ENCODE measurements at regions not wholly inside any gene's neighbourhood (a gene's known extent, or its start where the extent isn't known, plus 50 kb on each side); places are given as distances from the start of the nearest gene placed in this dataset.

DNA sequence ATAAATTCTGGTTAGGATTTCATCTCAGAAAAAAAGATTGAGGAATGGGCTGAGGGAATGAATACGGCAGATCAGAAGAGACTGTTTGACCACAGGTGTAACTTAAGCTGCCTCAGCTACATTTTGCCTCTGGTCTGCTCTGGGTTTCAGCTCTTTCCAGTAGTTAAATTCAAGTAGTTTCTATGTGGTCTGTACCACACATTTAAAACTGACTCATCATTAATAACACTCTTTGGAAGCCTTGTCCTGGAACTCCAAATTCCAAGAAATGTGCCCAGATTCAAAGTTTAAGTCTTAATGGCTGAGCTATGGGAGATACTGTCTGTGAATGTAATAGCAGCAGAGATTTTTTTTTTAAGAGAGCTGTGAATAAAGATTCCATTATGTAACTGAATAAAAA is 133.1 kb upstream of the IGSF10 start:
- Histone ChIP-seq H3K9me2 (ENCODE audit: insufficient read depth) (no peaks in the 10 kb centered on the region), H3K4me3 (no peak overlapping the region), H3K79me2 (ENCODE audit: low read depth) (no peaks in the 10 kb centered on the region), H3K27me3 (ENCODE audit: insufficient read depth, low read depth) (no peaks in the 10 kb centered on the region), H3K27ac (no peak overlapping the region), H3K9me3 (ENCODE audit: insufficient read depth, low read depth) (no peaks in the 10 kb centered on the region; the same call in 1 of the 2 replicates), H3K4me1 (replicated peaks; ENCODE audit: insufficient read depth) (no peaks in the 10 kb centered on the region), H3F3A (ENCODE audit: insufficient read depth, low read depth) (no peaks in the 10 kb centered on the region), H2AFZ (no peak overlapping the region), H4K20me1 (ENCODE audit: insufficient read depth) (no peaks in the 10 kb centered on the region), H3K4me2 (no peak overlapping the region), H3K36me3 (ENCODE audit: low read depth) (no peaks in the 10 kb centered on the region)
- no TSS peak for BruUV-seq (replicated peaks)
- intact Hi-C loops (cut with micrococcal nuclease; ENCODE audit: unreplicated experiment): no loop called here
- TF ChIP-seq, protein P1, sequence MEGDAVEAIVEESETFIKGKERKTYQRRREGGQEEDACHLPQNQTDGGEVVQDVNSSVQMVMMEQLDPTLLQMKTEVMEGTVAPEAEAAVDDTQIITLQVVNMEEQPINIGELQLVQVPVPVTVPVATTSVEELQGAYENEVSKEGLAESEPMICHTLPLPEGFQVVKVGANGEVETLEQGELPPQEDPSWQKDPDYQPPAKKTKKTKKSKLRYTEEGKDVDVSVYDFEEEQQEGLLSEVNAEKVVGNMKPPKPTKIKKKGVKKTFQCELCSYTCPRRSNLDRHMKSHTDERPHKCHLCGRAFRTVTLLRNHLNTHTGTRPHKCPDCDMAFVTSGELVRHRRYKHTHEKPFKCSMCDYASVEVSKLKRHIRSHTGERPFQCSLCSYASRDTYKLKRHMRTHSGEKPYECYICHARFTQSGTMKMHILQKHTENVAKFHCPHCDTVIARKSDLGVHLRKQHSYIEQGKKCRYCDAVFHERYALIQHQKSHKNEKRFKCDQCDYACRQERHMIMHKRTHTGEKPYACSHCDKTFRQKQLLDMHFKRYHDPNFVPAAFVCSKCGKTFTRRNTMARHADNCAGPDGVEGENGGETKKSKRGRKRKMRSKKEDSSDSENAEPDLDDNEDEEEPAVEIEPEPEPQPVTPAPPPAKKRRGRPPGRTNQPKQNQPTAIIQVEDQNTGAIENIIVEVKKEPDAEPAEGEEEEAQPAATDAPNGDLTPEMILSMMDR (conservative IDR thresholded peaks at IDR 0.05): no peak
- TF ChIP-seq EZH2 (IDR thresholded peaks at IDR 0.05; ENCODE audit: low read depth): no peak
- ChIA-PET POLR2A (ENCODE audit: unreplicated experiment) (no interaction called here), CTCF (no interaction called here)
- DNase-seq: no peak

- no TSS peak for BruUV-seq (replicated peaks)
- no peak overlapping the region for H3K4me3 ChIP-seq
- H3K36me3 ChIP-seq (ENCODE audit: low read depth): no peaks in the 10 kb centered on the region
- no peaks in the 10 kb centered on the region for H3F3A ChIP-seq (ENCODE audit: insufficient read depth, low read depth)
- H3K27me3 ChIP-seq (ENCODE audit: insufficient read depth, low read depth): no peaks in the 10 kb centered on the region
- ChIA-PET CTCF (no interaction called here), POLR2A (ENCODE audit: unreplicated experiment) (no interaction called here)
- no peak overlapping the region for H3K27ac ChIP-seq
- H3K79me2 ChIP-seq (ENCODE audit: low read depth): no peaks in the 10 kb centered on the region
- H2AFZ ChIP-seq: no peak overlapping the region
- H4K20me1 ChIP-seq (ENCODE audit: insufficient read depth): no peaks in the 10 kb centered on the region
- TF ChIP-seq, protein P1 (conservative IDR thresholded peaks at IDR 0.05): no peak
- no peak for TF ChIP-seq EZH2 (IDR thresholded peaks at IDR 0.05; ENCODE audit: low read depth)
- H3K4me1 ChIP-seq (replicated peaks; ENCODE audit: insufficient read depth): no peaks in the 10 kb centered on the region
- DNase-seq: no peak
- H3K9me3 ChIP-seq (ENCODE audit: insufficient read depth, low read depth): no peaks in the 10 kb centered on the region; the same call in 1 of the 2 replicates
- H3K4me2 ChIP-seq: no peak overlapping the region
- intact Hi-C loops (cut with micrococcal nuclease; ENCODE audit: unreplicated experiment): no loop called here
- H3K9me2 ChIP-seq (ENCODE audit: insufficient read depth): no peaks in the 10 kb centered on the region
These were observed 131.4 kb upstream of the IGSF10 start for GRCh38 chr3:151592287-151592686.

GRCh38 chr3:151591441-151591840 is 130.6 kb upstream of the IGSF10 start:
- Histone ChIP-seq H3K9me3 (ENCODE audit: insufficient read depth, low read depth) (no peaks in the 10 kb centered on the region; the same call in 1 of the 2 replicates), H3K4me1 (replicated peaks; ENCODE audit: insufficient read depth) (no peaks in the 10 kb centered on the region), H3K36me3 (ENCODE audit: low read depth) (no peaks in the 10 kb centered on the region), H2AFZ (no peak overlapping the region), H3K4me3 (no peak overlapping the region), H4K20me1 (ENCODE audit: insufficient read depth) (no peaks in the 10 kb centered on the region), H3F3A (ENCODE audit: insufficient read depth, low read depth) (no peaks in the 10 kb centered on the region), H3K79me2 (ENCODE audit: low read depth) (no peaks in the 10 kb centered on the region), H3K9me2 (ENCODE audit: insufficient read depth) (no peaks in the 10 kb centered on the region), H3K27me3 (ENCODE audit: insufficient read depth, low read depth) (no peaks in the 10 kb centered on the region), H3K4me2 (no peak overlapping the region), H3K27ac (no peak overlapping the region)
- intact Hi-C loops (cut with micrococcal nuclease; ENCODE audit: unreplicated experiment): no loop called here
- ChIA-PET CTCF (no interaction called here), POLR2A (ENCODE audit: unreplicated experiment) (no interaction called here)
- no peak for TF ChIP-seq EZH2 (IDR thresholded peaks at IDR 0.05; ENCODE audit: low read depth)
- TF ChIP-seq, protein P1 (conservative IDR thresholded peaks at IDR 0.05): no peak
- BruUV-seq (replicated peaks): no TSS peak
- no peak for DNase-seq

Measured in PC-9 (cell line).